Adrenal gland (tissue), 5 donors: ENCODE measurements at regions not wholly inside any gene's neighbourhood (a gene's known extent, or its start where the extent isn't known, plus 50 kb on each side); places are given as distances from the start of the nearest gene placed in this dataset.

Experiments
- POLR2A ChIP-seq, 2 donors: fragments of 450-650 bp; IDR thresholded peaks; one replicate each; pipeline ENCODE4 v1.6.1; 2017; ENCODE audit warnings: antibody characterized with exemption in 2 of 2, mild to moderate bottlenecking in 2 of 2, moderate library complexity in 1 of 2
- TF ChIP-seq, protein P1 (sequence below), 6 experiments: fragments of 450-650 bp in 4 of 6; fragments of 200-600 bp in 2 of 6; sonication (generic) in 1 of 6; IDR thresholded peaks; 1 replicate in 5 of 6; 2 replicates in 1 of 6; pipeline versions ENCODE4 v1.5.1 to v1.8.0; 2016 to 2021; ENCODE audit warnings: antibody characterized with exemption in 6 of 6, mild to moderate bottlenecking in 2 of 6, moderate library complexity in 1 of 6
- donor health status: DM: no; HTN: no; CAD: no.

- TF ChIP-seq, protein P1, sequence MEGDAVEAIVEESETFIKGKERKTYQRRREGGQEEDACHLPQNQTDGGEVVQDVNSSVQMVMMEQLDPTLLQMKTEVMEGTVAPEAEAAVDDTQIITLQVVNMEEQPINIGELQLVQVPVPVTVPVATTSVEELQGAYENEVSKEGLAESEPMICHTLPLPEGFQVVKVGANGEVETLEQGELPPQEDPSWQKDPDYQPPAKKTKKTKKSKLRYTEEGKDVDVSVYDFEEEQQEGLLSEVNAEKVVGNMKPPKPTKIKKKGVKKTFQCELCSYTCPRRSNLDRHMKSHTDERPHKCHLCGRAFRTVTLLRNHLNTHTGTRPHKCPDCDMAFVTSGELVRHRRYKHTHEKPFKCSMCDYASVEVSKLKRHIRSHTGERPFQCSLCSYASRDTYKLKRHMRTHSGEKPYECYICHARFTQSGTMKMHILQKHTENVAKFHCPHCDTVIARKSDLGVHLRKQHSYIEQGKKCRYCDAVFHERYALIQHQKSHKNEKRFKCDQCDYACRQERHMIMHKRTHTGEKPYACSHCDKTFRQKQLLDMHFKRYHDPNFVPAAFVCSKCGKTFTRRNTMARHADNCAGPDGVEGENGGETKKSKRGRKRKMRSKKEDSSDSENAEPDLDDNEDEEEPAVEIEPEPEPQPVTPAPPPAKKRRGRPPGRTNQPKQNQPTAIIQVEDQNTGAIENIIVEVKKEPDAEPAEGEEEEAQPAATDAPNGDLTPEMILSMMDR (IDR thresholded peaks at IDR 0.05) = no peak
- TF ChIP-seq POLR2A (IDR thresholded peaks at IDR 0.05) = no peak
Measured at GRCh38 chr2:52113338-52113737, 1081.4 kb upstream of the NRXN1 start.
